ENCODE measurements at regions not wholly inside any gene's neighbourhood (a gene's known extent, or its start where the extent isn't known, plus 50 kb on each side); places are given as distances from the start of the nearest gene placed in this dataset.

GRCh38 chr12:111034083-111034885 lies 113.9 kb upstream of the MYL2 start, which contains the start of gene CUX2:
Gene CUX2, plus strand, starts transcription at chr12:111034165.
- TF ChIP-seq ARNT (IDR thresholded peaks at IDR 0.05) (no peak), FOXK2 (IDR thresholded peaks at IDR 0.05) (no peak), BHLHE40 (IDR thresholded peaks at IDR 0.05; ENCODE audit: borderline replicate concordance) (no peak), CTBP1 (IDR thresholded peaks at IDR 0.05; ENCODE audit: borderline replicate concordance) (no peak), FOXA1 (IDR thresholded peaks at IDR 0.05) (no peak), TARDBP (IDR thresholded peaks at IDR 0.05) (no peak), HDGF (IDR thresholded peaks at IDR 0.05; ENCODE audit: borderline replicate concordance) (no peak), L3MBTL2 (conservative IDR thresholded peaks at IDR 0.05) (no peak)
- ChIA-PET POLR2A (interaction anchor here (0.6 to 1.8 kb wide), 2 partner anchors 12 kb away, joined by 4 to 6 read pairs; no protein-coding TSS in a partner anchor), CTCF (no interaction called here)
- peak; percentile 41 for DNase-seq (ENCODE audit: extremely low spot score)

GRCh38 chr12:111033281-111034082 lies 113.1 kb upstream of the MYL2 start:
- POLR2A ChIA-PET: interaction anchor here (1.8 kb wide), 1 partner anchor 13 kb away, joined by 6 read pairs; no protein-coding TSS in a partner anchor
- CTCF ChIA-PET: interaction anchor here (0.9 kb wide), 1 partner anchor 265 kb away, joined by 5 read pairs; no protein-coding TSS in a partner anchor
- peak; percentile 60 for DNase-seq (ENCODE audit: extremely low spot score)
- TF ChIP-seq L3MBTL2 (conservative IDR thresholded peaks at IDR 0.05): peak; percentile 50; the same call in 1 of the 2 replicates
- TF ChIP-seq CTBP1 (IDR thresholded peaks at IDR 0.05; ENCODE audit: borderline replicate concordance): no peak

DNA sequence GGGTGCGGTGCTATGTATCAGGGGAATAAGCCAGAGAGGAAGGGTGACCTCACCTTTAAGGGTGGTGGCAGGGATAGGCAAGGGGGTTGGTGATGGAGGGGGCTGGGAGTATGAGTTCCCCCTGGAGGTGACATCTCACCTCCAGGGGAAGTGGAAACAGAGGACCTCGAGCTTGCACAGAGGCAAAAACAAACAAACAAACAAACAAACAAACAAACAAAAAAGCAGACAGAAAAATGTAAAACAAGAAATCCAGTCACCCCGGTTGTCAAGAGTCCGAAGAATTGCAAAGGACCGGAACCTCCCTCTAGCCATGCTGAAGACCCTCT lies 112.2 kb upstream of the MYL2 start:
- no peak for DNase-seq (ENCODE audit: extremely low spot score)
- TF ChIP-seq FOXK2 (IDR thresholded peaks at IDR 0.05): no peak
- TF ChIP-seq ARNT (IDR thresholded peaks at IDR 0.05): no peak
- TF ChIP-seq PKNOX1 (IDR thresholded peaks at IDR 0.05): no peak
- no peak for TF ChIP-seq FOXA1 (IDR thresholded peaks at IDR 0.05)
- no peak for TF ChIP-seq LEF1 (IDR thresholded peaks at IDR 0.05; ENCODE audit: borderline replicate concordance)
- TF ChIP-seq HDGF (IDR thresholded peaks at IDR 0.05; ENCODE audit: borderline replicate concordance): no peak
- no peak for TF ChIP-seq NFRKB (IDR thresholded peaks at IDR 0.05)
- TF ChIP-seq SP1 (IDR thresholded peaks at IDR 0.05): no peak
- TF ChIP-seq CTBP1 (IDR thresholded peaks at IDR 0.05; ENCODE audit: borderline replicate concordance): no peak
- no peak for TF ChIP-seq L3MBTL2 (conservative IDR thresholded peaks at IDR 0.05)
- TF ChIP-seq ZNF384 (IDR thresholded peaks at IDR 0.05): no peak
- TF ChIP-seq TARDBP (IDR thresholded peaks at IDR 0.05): no peak
- no peak for TF ChIP-seq ELF4 (IDR thresholded peaks at IDR 0.05)
- TF ChIP-seq SUZ12 (IDR thresholded peaks at IDR 0.05): no peak
- no peak for TF ChIP-seq FOXM1 (IDR thresholded peaks at IDR 0.05; ENCODE audit: borderline replicate concordance)
- TF ChIP-seq BHLHE40 (IDR thresholded peaks at IDR 0.05; ENCODE audit: borderline replicate concordance): no peak
- POLR2A ChIA-PET: no interaction called here
- CTCF ChIA-PET: no interaction called here

GRCh38 chr12:111031916-111032590 lies 111.7 kb upstream of the MYL2 start:
- TF ChIP-seq NFRKB (IDR thresholded peaks at IDR 0.05): no peak
- no peak for TF ChIP-seq BHLHE40 (IDR thresholded peaks at IDR 0.05; ENCODE audit: borderline replicate concordance)
- POLR2A ChIA-PET: no interaction called here
- no peak for DNase-seq (ENCODE audit: extremely low spot score)
- CTCF ChIA-PET: no interaction called here

GRCh38 chr12:111030800-111031199 lies 110.4 kb upstream of the MYL2 start:
- TF ChIP-seq L3MBTL2 (conservative IDR thresholded peaks at IDR 0.05) (no peak), SP1 (IDR thresholded peaks at IDR 0.05) (no peak), TARDBP (IDR thresholded peaks at IDR 0.05) (no peak), LEF1 (IDR thresholded peaks at IDR 0.05; ENCODE audit: borderline replicate concordance) (no peak), CTBP1 (IDR thresholded peaks at IDR 0.05; ENCODE audit: borderline replicate concordance) (no peak), BHLHE40 (IDR thresholded peaks at IDR 0.05; ENCODE audit: borderline replicate concordance) (no peak), SUZ12 (IDR thresholded peaks at IDR 0.05) (no peak), ELF4 (IDR thresholded peaks at IDR 0.05) (no peak), PKNOX1 (IDR thresholded peaks at IDR 0.05) (no peak), ZNF384 (IDR thresholded peaks at IDR 0.05) (no peak), ARNT (IDR thresholded peaks at IDR 0.05) (no peak), FOXK2 (IDR thresholded peaks at IDR 0.05) (no peak), HDGF (IDR thresholded peaks at IDR 0.05; ENCODE audit: borderline replicate concordance) (no peak), NFRKB (IDR thresholded peaks at IDR 0.05) (no peak), FOXA1 (IDR thresholded peaks at IDR 0.05) (no peak), FOXM1 (IDR thresholded peaks at IDR 0.05; ENCODE audit: borderline replicate concordance) (no peak)
- ChIA-PET POLR2A (no interaction called here), CTCF (no interaction called here)
- no peak for DNase-seq (ENCODE audit: extremely low spot score)

- ChIA-PET POLR2A (no interaction called here), CTCF (no interaction called here)
- TF ChIP-seq HDGF (IDR thresholded peaks at IDR 0.05; ENCODE audit: borderline replicate concordance) (no peak), FOXA1 (IDR thresholded peaks at IDR 0.05) (no peak), NFRKB (IDR thresholded peaks at IDR 0.05) (no peak), SUZ12 (IDR thresholded peaks at IDR 0.05) (no peak), ELF4 (IDR thresholded peaks at IDR 0.05) (no peak), FOXM1 (IDR thresholded peaks at IDR 0.05; ENCODE audit: borderline replicate concordance) (no peak), LEF1 (IDR thresholded peaks at IDR 0.05; ENCODE audit: borderline replicate concordance) (no peak)
Observed at GRCh38 chr12:111029732-111030131, 109.4 kb upstream of the MYL2 start.

More at GRCh38 chr12:111029732-111030131, 109.4 kb upstream of the MYL2 start:
- DNase-seq (ENCODE audit: extremely low spot score): no peak
